Stomach smooth muscle (tissue), 2 donors: ENCODE measurements at regions not wholly inside any gene's neighbourhood (a gene's known extent, or its start where the extent isn't known, plus 50 kb on each side); places are given as distances from the start of the nearest gene placed in this dataset.
"Not testable (repeated sequence)": the region's sequence is repeated elsewhere in the genome, so short reads cannot be mapped to it uniquely, and the experiment has no call there.

Source experiments
- H3K27ac ChIP-seq: one replicate; pipeline ENCODE4 v1.7.0; 2013; ENCODE audit warnings: mild to moderate bottlenecking, low read length, inconsistent platforms
- H3K27me3 ChIP-seq, 2 donors: one replicate each; pipeline ENCODE4 v1.7.0; 2013; ENCODE audit warnings: low read length in 2 of 2; ENCODE audit not compliant: insufficient read depth in 2 of 2, control insufficient read depth in 1 of 2
- H3K36me3 ChIP-seq, 2 donors: one replicate each; pipeline ENCODE4 v1.7.0; 2013; ENCODE audit warnings: low read length in 2 of 2; ENCODE audit not compliant: control insufficient read depth in 2 of 2, insufficient read depth in 2 of 2
- H3K4me1 ChIP-seq: one replicate; pipeline ENCODE4 v1.7.0; 2013; ENCODE audit warnings: low read length; ENCODE audit not compliant: control insufficient read depth, insufficient read depth
- H3K4me3 ChIP-seq, 2 donors: one replicate each; pipeline ENCODE4 v1.7.0; 2013; ENCODE audit warnings: low read length in 2 of 2
- H3K9ac ChIP-seq, 2 donors: one replicate each; pipeline ENCODE4 v1.7.0; 2013; ENCODE audit warnings: low read length in 2 of 2, mild to moderate bottlenecking in 1 of 2
- H3K9me3 ChIP-seq, 2 donors: one replicate each; pipeline ENCODE4 v1.7.0; 2013; ENCODE audit warnings: low read length in 2 of 2; ENCODE audit not compliant: control insufficient read depth in 2 of 2
- donor health status: healthy.
- donor health status: Pancreatic carcinoma.

- Histone ChIP-seq H3K36me3 (no peaks in the 10 kb centered on the region), H3K4me3 (no peak overlapping the region), H3K27me3 (no peaks in the 10 kb centered on the region), H3K27ac (no peak overlapping the region), H3K4me1 (no peaks in the 10 kb centered on the region), H3K9ac (no peak overlapping the region), H3K9me3 (no peaks in the 10 kb centered on the region)
These were observed 168.9 kb downstream of the TRIML1 start for GRCh38 chr4:188308142-188308541.

GRCh38 chr4:188316391-188316790, 177.2 kb downstream of the TRIML1 start:
- H3K9ac ChIP-seq: no peak overlapping the region
- no peak overlapping the region for H3K4me3 ChIP-seq
- no peaks in the 10 kb centered on the region for H3K36me3 ChIP-seq
- H3K9me3 ChIP-seq: no peaks in the 10 kb centered on the region
- H3K4me1 ChIP-seq: no peaks in the 10 kb centered on the region
- H3K27me3 ChIP-seq: no peaks in the 10 kb centered on the region
- H3K27ac ChIP-seq: no peak overlapping the region

GRCh38 chr4:188328966-188329365, 189.7 kb downstream of the TRIML1 start:
- Histone ChIP-seq H3K27ac (no peak overlapping the region), H3K4me3 (no peak overlapping the region), H3K9me3 (no peaks in the 10 kb centered on the region), H3K27me3 (no peaks in the 10 kb centered on the region), H3K36me3 (no peaks in the 10 kb centered on the region), H3K4me1 (no peaks in the 10 kb centered on the region), H3K9ac (no peak overlapping the region)

- Histone ChIP-seq H3K36me3 (no peaks in the 10 kb centered on the region), H3K9me3 (no peaks in the 10 kb centered on the region), H3K27me3 (no peaks in the 10 kb centered on the region), H3K27ac (no peak overlapping the region), H3K9ac (no peak overlapping the region), H3K4me3 (no peak overlapping the region), H3K4me1 (no peaks in the 10 kb centered on the region)
These were observed 190.3 kb downstream of the TRIML1 start for GRCh38 chr4:188329521-188329920.

GRCh38 chr4:188332265-188332664, 193.0 kb downstream of the TRIML1 start:
- Histone ChIP-seq H3K9me3 (no peaks in the 10 kb centered on the region), H3K27ac (no peak overlapping the region), H3K27me3 (no peaks in the 10 kb centered on the region), H3K36me3 (no peaks in the 10 kb centered on the region), H3K9ac (no peak overlapping the region), H3K4me1 (no peaks in the 10 kb centered on the region), H3K4me3 (no peak overlapping the region)

- H3K4me3 ChIP-seq: no peak overlapping the region
- no peak overlapping the region for H3K27ac ChIP-seq
- H3K9me3 ChIP-seq: no peaks in the 10 kb centered on the region
- no peaks in the 10 kb centered on the region for H3K27me3 ChIP-seq
- no peak overlapping the region for H3K9ac ChIP-seq
- no peaks in the 10 kb centered on the region for H3K4me1 ChIP-seq
- no peaks in the 10 kb centered on the region for H3K36me3 ChIP-seq
These were observed 197.7 kb downstream of the TRIML1 start for GRCh38 chr4:188336891-188337290.

- no peaks in the 10 kb centered on the region for H3K27me3 ChIP-seq
- H3K36me3 ChIP-seq: no peaks in the 10 kb centered on the region
- no peak overlapping the region for H3K9ac ChIP-seq
- H3K4me3 ChIP-seq: no peak overlapping the region
- H3K9me3 ChIP-seq: no peaks in the 10 kb centered on the region
- H3K27ac ChIP-seq: no peak overlapping the region
- H3K4me1 ChIP-seq: no peaks in the 10 kb centered on the region
These were observed 202.2 kb downstream of the TRIML1 start for GRCh38 chr4:188341428-188341827.

GRCh38 chr4:188346171-188346809, 207.0 kb downstream of the TRIML1 start:
- Histone ChIP-seq H3K27me3 (no peaks in the 10 kb centered on the region), H3K27ac (no peak overlapping the region), H3K9me3 (no peaks in the 10 kb centered on the region), H3K4me1 (no peaks in the 10 kb centered on the region), H3K9ac (no peak overlapping the region), H3K4me3 (no peak overlapping the region), H3K36me3 (no peaks in the 10 kb centered on the region)

GRCh38 chr4:188347339-188347738, 208.1 kb downstream of the TRIML1 start:
- Histone ChIP-seq H3K27ac (no peak overlapping the region), H3K9ac (no peak overlapping the region), H3K4me1 (no peaks in the 10 kb centered on the region), H3K36me3 (no peaks in the 10 kb centered on the region), H3K27me3 (no peaks in the 10 kb centered on the region), H3K4me3 (no peak overlapping the region), H3K9me3 (no peaks in the 10 kb centered on the region)

GRCh38 chr4:188349569-188349968, 210.3 kb downstream of the TRIML1 start:
- H3K9ac ChIP-seq, H3K27ac ChIP-seq, H3K4me1 ChIP-seq, H3K36me3 ChIP-seq, H3K27me3 ChIP-seq, H3K4me3 ChIP-seq: not testable (repeated sequence)
- H3K9me3 ChIP-seq: peaks cover 5 to 11% of the 10 kb centered on the region in 2 donors

- Histone ChIP-seq H3K4me3 (no peak overlapping the region), H3K4me1 (no peaks in the 10 kb centered on the region)
These were observed 224.0 kb downstream of the TRIML1 start for GRCh38 chr4:188363196-188363595.

More at GRCh38 chr4:188363196-188363595, 224.0 kb downstream of the TRIML1 start:
- Histone ChIP-seq H3K9me3 (no peaks in the 10 kb centered on the region), H3K9ac (no peak overlapping the region), H3K27ac (no peak overlapping the region), H3K36me3 (no peaks in the 10 kb centered on the region), H3K27me3 (no peaks in the 10 kb centered on the region)
